GM19025 (cell line): ENCODE measurements at regions not wholly inside any gene's neighbourhood (a gene's known extent, or its start where the extent isn't known, plus 50 kb on each side); places are given as distances from the start of the nearest gene placed in this dataset.
"Not testable (repeated sequence)": the region's sequence is repeated elsewhere in the genome, so short reads cannot be mapped to it uniquely, and the experiment has no call there.

Experiments used
- ATAC-seq: cut with Tn5 transposase; IDR thresholded peaks from one replicate; pipeline ENCODE4 v1.9.1; 2021; ENCODE audit warnings: mild to moderate bottlenecking, low read depth, moderate library complexity; ENCODE audit not compliant: unreplicated experiment

- no peak for ATAC-seq
Observed at GRCh38 chr11:100576718-100577021, 110.4 kb upstream of the ARHGAP42 start.

- ATAC-seq: no peak
Observed at GRCh38 chr11:100578831-100579311, 108.2 kb upstream of the ARHGAP42 start.

- no peak for ATAC-seq
Observed at GRCh38 chr11:100581318-100581717, 105.8 kb upstream of the ARHGAP42 start.

GRCh38 chr11:100584201-100584985 is 102.7 kb upstream of the ARHGAP42 start:
- ATAC-seq: no peak

- no peak for ATAC-seq
Observed at GRCh38 chr11:100585728-100586127, 101.4 kb upstream of the ARHGAP42 start.

- no peak for ATAC-seq
Observed at GRCh38 chr11:100586361-100587101, 100.6 kb upstream of the ARHGAP42 start.

GRCh38 chr11:100592619-100593260 is 94.3 kb upstream of the ARHGAP42 start:
- no peak for ATAC-seq

- ATAC-seq: no peak
Observed at GRCh38 chr11:100593291-100593690, 93.8 kb upstream of the ARHGAP42 start.

- ATAC-seq: no peak
Observed at GRCh38 chr11:100594320-100594719, 92.8 kb upstream of the ARHGAP42 start.

GRCh38 chr11:100600941-100601340 is 86.1 kb upstream of the ARHGAP42 start:
- ATAC-seq: no peak

GRCh38 chr11:100602716-100603115 is 84.4 kb upstream of the ARHGAP42 start:
- no peak for ATAC-seq

GRCh38 chr11:100607761-100608160 is 79.3 kb upstream of the ARHGAP42 start:
- ATAC-seq: not testable (repeated sequence)

GRCh38 chr11:100612766-100613165 is 74.3 kb upstream of the ARHGAP42 start:
- peak; percentile 75 for ATAC-seq

GRCh38 chr11:100618914-100619313 is 68.2 kb upstream of the ARHGAP42 start:
- no peak for ATAC-seq

GRCh38 chr11:100619484-100619883 is 67.6 kb upstream of the ARHGAP42 start:
- no peak for ATAC-seq

GRCh38 chr11:100622404-100622803 is 64.7 kb upstream of the ARHGAP42 start:
- ATAC-seq: no peak

GRCh38 chr11:100624346-100624745 is 62.7 kb upstream of the ARHGAP42 start:
- no peak for ATAC-seq

GRCh38 chr11:100625041-100625440 is 62.0 kb upstream of the ARHGAP42 start:
- ATAC-seq: no peak

GRCh38 chr11:100629671-100630070 is 57.4 kb upstream of the ARHGAP42 start:
- no peak for ATAC-seq

GRCh38 chr11:100630898-100631297 is 56.2 kb upstream of the ARHGAP42 start:
- no peak for ATAC-seq

- ATAC-seq: no peak
Observed at GRCh38 chr11:100631316-100631715, 55.8 kb upstream of the ARHGAP42 start.
